Dendritic cell treated with granulocyte-macrophage colony-stimulating factor and Interleukin-4, amounts not matched to agents 40 ng/mL and 50 ng/mL, for 4 days (primary cell): ENCODE measurements at regions not wholly inside any gene's neighbourhood (a gene's known extent, or its start where the extent isn't known, plus 50 kb on each side); places are given as distances from the start of the nearest gene placed in this dataset.

Experiments
- H3K27ac Mint-ChIP-seq: one replicate; pipeline ENCODE4 v1.8.0; 2022; ENCODE audit warnings: mild to moderate bottlenecking, mixed read lengths
- H3K27me3 Mint-ChIP-seq: one replicate; pipeline ENCODE4 v1.8.0; 2022; ENCODE audit warnings: mild to moderate bottlenecking, mixed read lengths
- H3K36me3 Mint-ChIP-seq: one replicate; pipeline ENCODE4 v1.8.0; 2022; ENCODE audit warnings: low read depth, mixed read lengths
- H3K4me1 Mint-ChIP-seq: one replicate; pipeline ENCODE4 v1.8.0; 2022; ENCODE audit warnings: low read depth, mixed read lengths
- H3K4me3 Mint-ChIP-seq: one replicate; pipeline ENCODE4 v1.8.0; 2022; ENCODE audit warnings: mild to moderate bottlenecking, moderate library complexity, mixed read lengths
- H3K9me3 Mint-ChIP-seq: one replicate; pipeline ENCODE4 v1.8.0; 2022; ENCODE audit warnings: mixed read lengths
- intact Hi-C: fragments of 100-400 bp; cut with micrococcal nuclease; formaldehyde crosslinking; loops from one replicate; pipeline ENCODE4 v1.15.0; 2022

DNA sequence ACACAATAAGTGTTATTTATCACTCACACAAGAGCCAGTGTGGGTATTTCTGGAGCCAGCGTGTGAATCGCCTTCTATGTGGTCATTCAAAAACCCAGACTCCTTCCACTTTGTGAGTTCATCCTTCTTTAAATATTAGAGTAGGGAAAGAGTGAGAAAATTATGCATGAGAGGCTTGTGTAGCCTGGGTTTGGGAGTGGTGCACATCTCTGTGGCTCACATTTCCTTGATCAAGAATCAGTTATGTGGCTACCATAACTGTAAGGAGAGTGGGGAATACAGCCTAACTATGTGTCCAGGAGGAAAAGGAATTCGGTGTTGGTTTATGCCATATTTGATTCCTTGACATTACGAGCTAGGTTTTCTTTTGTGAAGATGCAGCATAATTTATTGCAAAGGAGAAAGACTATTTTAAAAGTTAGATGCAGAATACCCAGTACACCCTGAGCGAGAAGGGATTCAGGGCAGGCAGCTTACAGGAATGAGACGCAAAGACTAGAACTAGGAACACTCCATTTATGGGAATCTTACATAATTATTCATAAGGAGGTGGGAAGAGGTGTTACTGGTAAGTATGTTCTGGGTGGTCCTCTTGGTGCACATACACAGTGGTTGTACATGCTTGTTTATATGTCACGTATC is 638.5 kb downstream of the COL12A1 start:
- no peak overlapping the region for H3K4me3 Mint-ChIP-seq
- no peaks in the 10 kb centered on the region for H3K36me3 Mint-ChIP-seq
- no peaks in the 10 kb centered on the region for H3K4me1 Mint-ChIP-seq
- no peak overlapping the region for H3K27ac Mint-ChIP-seq
- no peaks in the 10 kb centered on the region for H3K27me3 Mint-ChIP-seq
- no peaks in the 10 kb centered on the region for H3K9me3 Mint-ChIP-seq
- intact Hi-C loops: no loop called here

DNA sequence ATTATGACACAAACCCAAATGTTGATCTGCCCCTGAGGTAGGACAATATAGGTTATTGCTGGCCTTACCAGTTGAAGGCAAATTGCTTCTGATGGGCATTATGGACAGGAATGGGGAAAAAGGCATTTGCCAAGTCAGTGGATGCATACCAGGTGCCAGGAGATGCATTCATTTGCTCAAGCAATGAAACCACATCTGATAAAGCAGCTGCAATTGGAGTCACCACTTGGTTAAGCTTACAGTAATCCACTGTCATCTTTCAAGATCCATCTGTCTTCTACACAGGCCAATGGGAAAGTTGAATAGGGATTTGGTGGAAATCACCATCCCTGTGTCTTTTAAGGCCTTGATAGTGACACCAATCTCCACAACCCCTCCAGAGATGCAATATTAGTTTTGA is 648.6 kb downstream of the COL12A1 start:
- Mint-ChIP-seq H3K27me3 (no peaks in the 10 kb centered on the region), H3K4me3 (no peak overlapping the region), H3K27ac (no peak overlapping the region), H3K9me3 (peaks cover 19% of the 10 kb centered on the region), H3K4me1 (no peaks in the 10 kb centered on the region), H3K36me3 (no peaks in the 10 kb centered on the region)
- intact Hi-C loops: no loop called here

GRCh38 chr6:74554041-74554440 is 651.8 kb downstream of the COL12A1 start:
- Mint-ChIP-seq H3K27me3 (no peaks in the 10 kb centered on the region), H3K4me3 (no peak overlapping the region), H3K27ac (no peak overlapping the region), H3K36me3 (no peaks in the 10 kb centered on the region), H3K9me3 (peaks cover 28% of the 10 kb centered on the region), H3K4me1 (no peaks in the 10 kb centered on the region)
- intact Hi-C loops: no loop called here

GRCh38 chr6:74551896-74552295 is 654.0 kb downstream of the COL12A1 start:
- intact Hi-C loops: no loop called here
- no peaks in the 10 kb centered on the region for H3K4me1 Mint-ChIP-seq

GRCh38 chr6:74550821-74551220 is 655.0 kb downstream of the COL12A1 start:
- intact Hi-C loops: no loop called here
- Mint-ChIP-seq H3K27me3 (no peaks in the 10 kb centered on the region), H3K9me3 (peaks cover 33% of the 10 kb centered on the region), H3K4me1 (no peaks in the 10 kb centered on the region), H3K36me3 (no peaks in the 10 kb centered on the region), H3K4me3 (no peak overlapping the region), H3K27ac (no peak overlapping the region)

More at GRCh38 chr6:74551896-74552295, 654.0 kb downstream of the COL12A1 start:
- H3K27ac Mint-ChIP-seq: no peak overlapping the region
- H3K9me3 Mint-ChIP-seq: peaks cover 33% of the 10 kb centered on the region
- no peak overlapping the region for H3K4me3 Mint-ChIP-seq
- no peaks in the 10 kb centered on the region for H3K27me3 Mint-ChIP-seq
- no peaks in the 10 kb centered on the region for H3K36me3 Mint-ChIP-seq

DNA sequence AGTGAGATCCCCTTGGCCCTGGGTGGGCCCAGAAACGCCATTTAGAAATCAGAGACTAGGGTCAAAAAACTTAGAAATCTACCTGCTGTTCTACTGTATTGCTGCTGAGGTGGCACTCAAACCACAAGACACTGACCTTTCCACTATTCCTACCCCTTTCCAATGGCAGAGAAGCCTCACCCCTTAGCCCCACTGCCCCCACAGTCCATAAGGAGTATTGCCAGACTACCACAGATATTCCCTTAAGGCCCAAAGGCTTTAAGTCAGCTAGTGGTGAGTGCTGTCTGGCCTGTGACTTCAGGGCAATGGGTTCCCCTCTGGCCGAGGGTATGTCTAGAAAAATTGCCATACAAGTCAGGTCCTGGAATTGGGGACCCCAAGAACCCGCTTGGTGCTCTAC is 656.1 kb downstream of the COL12A1 start:
- intact Hi-C loops: no loop called here
- Mint-ChIP-seq H3K27ac (no peak overlapping the region), H3K27me3 (no peaks in the 10 kb centered on the region), H3K9me3 (peaks cover 24% of the 10 kb centered on the region), H3K36me3 (no peaks in the 10 kb centered on the region), H3K4me1 (no peaks in the 10 kb centered on the region), H3K4me3 (no peak overlapping the region)

GRCh38 chr6:74534465-74535211 is 671.2 kb downstream of the COL12A1 start:
- Mint-ChIP-seq H3K4me3 (no peak overlapping the region), H3K9me3 (peaks cover 5% of the 10 kb centered on the region), H3K4me1 (no peaks in the 10 kb centered on the region), H3K27ac (no peak overlapping the region), H3K36me3 (no peaks in the 10 kb centered on the region), H3K27me3 (no peaks in the 10 kb centered on the region)
- intact Hi-C loops: no loop called here

GRCh38 chr6:74519163-74519562 is 686.7 kb downstream of the COL12A1 start:
- Mint-ChIP-seq H3K4me1 (no peaks in the 10 kb centered on the region), H3K27ac (no peak overlapping the region), H3K4me3 (no peak overlapping the region), H3K9me3 (peaks cover 10% of the 10 kb centered on the region), H3K36me3 (no peaks in the 10 kb centered on the region), H3K27me3 (no peaks in the 10 kb centered on the region)
- intact Hi-C loops: no loop called here

DNA sequence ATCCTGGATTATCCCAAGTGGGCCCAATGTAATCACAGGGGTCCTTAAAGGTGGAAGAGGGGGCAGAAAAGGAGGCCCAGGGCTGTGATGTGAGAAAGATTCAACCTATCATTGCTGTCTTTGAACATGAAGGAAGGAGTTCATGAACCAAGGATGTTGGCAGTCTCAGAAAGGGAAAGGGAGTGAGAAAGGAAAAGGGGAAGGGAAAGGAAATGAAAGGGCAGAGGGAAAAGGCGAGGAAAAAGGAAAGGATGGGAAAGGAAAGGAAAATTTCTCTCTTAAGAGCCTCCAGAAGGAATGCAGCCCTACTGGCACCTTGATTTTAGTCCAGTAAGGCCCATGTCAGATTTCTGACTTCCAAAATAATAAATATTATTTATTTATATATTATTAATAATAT is 687.8 kb downstream of the COL12A1 start:
- Mint-ChIP-seq H3K27me3 (no peaks in the 10 kb centered on the region), H3K4me1 (no peaks in the 10 kb centered on the region), H3K36me3 (no peaks in the 10 kb centered on the region), H3K27ac (no peak overlapping the region), H3K4me3 (no peak overlapping the region), H3K9me3 (peaks cover 10% of the 10 kb centered on the region)
- intact Hi-C loops: no loop called here

- H3K4me1 Mint-ChIP-seq: no peaks in the 10 kb centered on the region
- H3K36me3 Mint-ChIP-seq: no peaks in the 10 kb centered on the region
- no peaks in the 10 kb centered on the region for H3K27me3 Mint-ChIP-seq
- H3K4me3 Mint-ChIP-seq: no peak overlapping the region
- H3K27ac Mint-ChIP-seq: no peak overlapping the region
- peaks cover 46% of the 10 kb centered on the region for H3K9me3 Mint-ChIP-seq
- intact Hi-C loops: no loop called here
These were observed 695.0 kb downstream of the COL12A1 start for GRCh38 chr6:74510878-74511277.

DNA sequence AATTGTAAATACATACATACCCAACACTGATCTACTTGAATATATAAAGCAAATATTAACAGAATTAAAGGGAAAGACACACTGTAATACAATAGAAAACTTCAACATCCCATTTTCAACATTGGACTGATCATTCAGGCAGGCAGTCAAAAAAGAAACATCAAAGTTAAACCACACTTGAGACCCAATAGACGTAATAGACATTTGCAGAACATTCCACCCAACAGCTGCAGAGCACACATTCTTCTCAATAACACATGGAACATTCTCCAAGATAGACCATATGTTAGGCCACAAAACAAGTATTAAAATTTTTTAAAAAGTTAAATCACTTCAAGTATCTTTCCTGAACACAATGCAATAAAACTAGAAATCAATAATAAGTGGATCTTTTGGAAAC is 698.2 kb downstream of the COL12A1 start:
- Mint-ChIP-seq H3K4me3 (no peak overlapping the region), H3K27ac (no peak overlapping the region), H3K9me3 (peaks cover 64% of the 10 kb centered on the region), H3K36me3 (no peaks in the 10 kb centered on the region), H3K4me1 (no peaks in the 10 kb centered on the region), H3K27me3 (no peaks in the 10 kb centered on the region)
- intact Hi-C loops: no loop called here

GRCh38 chr6:74505391-74505790 is 700.5 kb downstream of the COL12A1 start:
- intact Hi-C loops: no loop called here
- Mint-ChIP-seq H3K36me3 (no peaks in the 10 kb centered on the region), H3K9me3 (peaks cover 57% of the 10 kb centered on the region), H3K27me3 (no peaks in the 10 kb centered on the region), H3K4me1 (no peaks in the 10 kb centered on the region), H3K4me3 (no peak overlapping the region), H3K27ac (no peak overlapping the region)

DNA sequence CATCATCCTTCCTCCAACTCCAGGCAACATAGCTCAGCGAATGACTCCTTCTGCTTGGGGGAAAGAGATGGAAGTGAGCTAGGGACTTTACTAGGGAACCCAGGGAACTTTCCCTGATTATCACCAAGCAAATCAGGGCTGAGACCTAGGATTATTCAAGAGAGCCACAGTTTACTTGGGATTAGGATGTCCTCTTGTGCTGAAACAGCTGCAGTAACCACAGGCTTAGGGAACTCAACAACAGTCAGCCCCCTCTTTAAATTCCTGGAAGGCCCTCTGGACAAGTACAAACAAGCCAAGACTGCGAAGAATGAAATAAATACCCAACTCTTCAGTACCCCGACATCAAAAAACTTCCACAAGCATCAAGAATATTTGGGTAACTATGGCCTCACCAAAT is 700.9 kb downstream of the COL12A1 start:
- H3K27ac Mint-ChIP-seq: no peak overlapping the region
- peaks cover 53% of the 10 kb centered on the region for H3K9me3 Mint-ChIP-seq
- H3K36me3 Mint-ChIP-seq: no peaks in the 10 kb centered on the region
- no peak overlapping the region for H3K4me3 Mint-ChIP-seq
- intact Hi-C loops: no loop called here
- no peaks in the 10 kb centered on the region for H3K4me1 Mint-ChIP-seq
- H3K27me3 Mint-ChIP-seq: no peaks in the 10 kb centered on the region

GRCh38 chr6:74492587-74492986 is 713.3 kb downstream of the COL12A1 start:
- Mint-ChIP-seq H3K27ac (no peak overlapping the region), H3K27me3 (no peaks in the 10 kb centered on the region), H3K9me3 (no peaks in the 10 kb centered on the region), H3K36me3 (no peaks in the 10 kb centered on the region), H3K4me1 (no peaks in the 10 kb centered on the region), H3K4me3 (no peak overlapping the region)
- intact Hi-C loops: no loop called here
